OCI-LY3 (cell line): ENCODE measurements at regions not wholly inside any gene's neighbourhood (a gene's known extent, or its start where the extent isn't known, plus 50 kb on each side); places are given as distances from the start of the nearest gene placed in this dataset.

ENCODE experiments used
- H2AFZ ChIP-seq: fragments of 200-600, 300-600 bp; shearing (Covaris generic); 2 replicates; pipeline ENCODE4 v1.6.0; 2014; ENCODE audit warnings: antibody characterized with exemption, low read depth, low read length
- H3K27ac ChIP-seq: fragments of 200-600, 300-600 bp; sonication (generic); 2 replicates; pipeline ENCODE4 v1.5.1; 2014; ENCODE audit warnings: mild to moderate bottlenecking, low read length, moderate library complexity, mixed read lengths
- H3K27me3 ChIP-seq: fragments of 200-600, 300-600 bp; sonication (generic); 2 replicates; pipeline ENCODE4 v1.6.1; 2014; ENCODE audit warnings: low read depth, low read length, mixed read lengths
- H3K36me3 ChIP-seq: fragments of 200-600, 300-600 bp; sonication (generic); replicated peaks from 2 replicates; pipeline ENCODE3; 2014; ENCODE audit warnings: low read depth, low read length, mixed read lengths
- H3K4me1 ChIP-seq: fragments of 300-600, 200-600 bp; sonication (generic); 2 replicates; pipeline ENCODE4 v1.6.1; 2014; ENCODE audit warnings: low read length, mixed read lengths
- H3K4me2 ChIP-seq: fragments of 200-600, 300-600 bp; sonication (generic); 2 replicates; pipeline ENCODE4 v1.6.1; 2014; ENCODE audit warnings: low read length, mixed read lengths
- H3K4me3 ChIP-seq: fragments of 300-600, 200-600 bp; sonication (generic); 2 replicates; pipeline ENCODE4 v1.5.1; 2014; ENCODE audit warnings: antibody characterized with exemption, mild to moderate bottlenecking, low read length, moderate library complexity
- H3K79me2 ChIP-seq: fragments of 300-600, 200-600 bp; shearing (Covaris generic); 2 replicates; pipeline ENCODE4 v1.6.1; 2014; ENCODE audit warnings: mild to moderate bottlenecking, low read length, mixed read lengths
- H3K9ac ChIP-seq: fragments of 300-600, 200-600 bp; shearing (Covaris generic); 2 replicates; pipeline ENCODE4 v1.6.0; 2014; ENCODE audit warnings: mild to moderate bottlenecking, low read length, moderate library complexity
- H3K9me3 ChIP-seq: fragments of 200-600, 300-600 bp; shearing (Covaris generic); 2 replicates; pipeline ENCODE4 v1.6.1; 2014; ENCODE audit warnings: low read length, mixed read lengths; ENCODE audit not compliant: insufficient read depth
- H4K20me1 ChIP-seq: fragments of 200-600, 300-600 bp; sonication (generic); 2 replicates; pipeline ENCODE4 v1.6.1; 2016; ENCODE audit warnings: low read length, mixed read lengths; ENCODE audit not compliant: insufficient read depth
- CTCF ChIP-seq: fragments of 200-600, 300-600 bp; sonication (generic); IDR thresholded peaks from 2 replicates; pipeline ENCODE4 v1.5.1; 2014; ENCODE audit warnings: antibody characterized with exemption, low read length, low read depth
- EZH2phosphoT487 ChIP-seq: fragments of 200-600 bp; shearing (Covaris generic); IDR thresholded peaks from 2 replicates; pipeline ENCODE4 v1.6.1; 2018; ENCODE audit warnings: antibody characterized with exemption, mixed run types, low read depth

DNA sequence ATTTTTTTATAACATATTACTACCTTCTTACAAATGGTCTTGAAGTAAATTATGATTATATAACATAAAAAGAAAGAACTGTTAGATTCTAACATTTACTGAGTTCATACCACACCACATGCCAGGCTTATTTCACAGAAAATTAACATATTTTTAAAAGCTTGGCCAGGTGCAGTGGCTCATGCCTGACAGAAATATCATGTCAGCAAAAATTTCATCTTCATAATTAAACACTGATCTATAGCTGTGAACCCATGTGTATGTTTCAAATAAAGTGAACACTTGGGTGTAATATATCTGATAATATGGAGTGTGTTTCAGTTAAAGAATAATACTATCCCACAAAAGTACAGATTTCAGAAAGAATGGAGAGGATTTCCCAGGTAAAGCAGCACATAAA lies 296.5 kb downstream of the SI start:
- Histone ChIP-seq H3K9ac (no peak overlapping the region), H2AFZ (no peak overlapping the region), H3K4me2 (no peak overlapping the region), H4K20me1 (no peaks in the 10 kb centered on the region), H3K27me3 (no peaks in the 10 kb centered on the region), H3K4me3 (no peak overlapping the region), H3K36me3 (no peaks in the 10 kb centered on the region), H3K9me3 (no peaks in the 10 kb centered on the region), H3K4me1 (no peaks in the 10 kb centered on the region), H3K79me2 (no peaks in the 10 kb centered on the region), H3K27ac (no peak overlapping the region)
- TF ChIP-seq CTCF = no peak
- no peak for TF ChIP-seq EZH2phosphoT487

DNA sequence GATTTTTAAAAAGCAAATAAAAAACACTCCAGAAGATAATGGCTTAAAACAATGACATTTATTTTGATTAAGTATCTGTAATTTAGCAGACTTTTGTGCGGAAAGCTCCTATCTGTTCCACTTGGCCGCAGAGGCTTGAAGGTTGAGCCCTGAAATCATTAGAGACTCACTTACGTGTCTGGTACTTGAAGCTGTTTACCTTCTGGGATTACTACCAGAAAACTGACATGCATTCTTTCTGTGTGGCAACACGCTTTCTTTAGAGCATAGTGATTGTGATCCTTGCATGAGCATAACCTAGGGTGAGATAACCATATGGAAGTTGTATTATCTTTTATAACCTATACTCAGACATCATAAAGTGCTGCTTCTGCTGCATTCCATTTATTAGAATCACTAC lies 298.5 kb downstream of the SI start:
- Histone ChIP-seq H3K4me3 (no peak overlapping the region), H3K9me3 (no peaks in the 10 kb centered on the region), H3K79me2 (no peaks in the 10 kb centered on the region), H4K20me1 (no peaks in the 10 kb centered on the region), H3K36me3 (no peaks in the 10 kb centered on the region), H3K4me2 (no peak overlapping the region), H3K27ac (no peak overlapping the region), H3K4me1 (no peaks in the 10 kb centered on the region), H3K27me3 (no peaks in the 10 kb centered on the region), H2AFZ (no peak overlapping the region), H3K9ac (no peak overlapping the region)
- TF ChIP-seq CTCF = no peak

- no peaks in the 10 kb centered on the region for H3K9me3 ChIP-seq
- no peak overlapping the region for H3K9ac ChIP-seq
- no peaks in the 10 kb centered on the region for H3K79me2 ChIP-seq
- no peak overlapping the region for H3K4me2 ChIP-seq
- H2AFZ ChIP-seq = no peak overlapping the region; the same call in 1 of the 2 replicates
- no peak overlapping the region for H3K4me3 ChIP-seq
- TF ChIP-seq CTCF (no peak), EZH2phosphoT487 (no peak)
- H3K4me1 ChIP-seq = no peaks in the 10 kb centered on the region
- no peaks in the 10 kb centered on the region for H3K36me3 ChIP-seq
- no peaks in the 10 kb centered on the region for H4K20me1 ChIP-seq
- no peaks in the 10 kb centered on the region for H3K27me3 ChIP-seq
- no peak overlapping the region for H3K27ac ChIP-seq
Measured at GRCh38 chr3:164752812-164753211, 325.5 kb downstream of the SI start.

DNA sequence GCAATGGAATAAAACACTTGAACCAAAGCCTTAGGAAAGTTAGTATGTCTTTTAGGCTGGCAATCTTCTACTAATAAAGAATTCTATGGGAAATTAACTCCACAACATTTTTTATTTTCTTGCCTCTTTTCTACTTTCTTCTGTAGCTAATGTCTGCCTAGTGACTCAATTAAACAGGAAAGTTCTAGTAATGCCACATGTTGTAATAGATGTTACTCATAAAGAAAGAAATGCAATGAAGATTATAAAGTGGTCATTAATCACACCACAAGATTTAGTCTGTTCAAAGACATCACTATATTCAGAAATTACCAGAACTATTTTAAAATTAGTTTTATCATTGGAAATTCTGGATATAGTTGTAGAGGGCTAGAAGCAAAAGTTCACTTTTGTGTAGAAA lies 329.7 kb downstream of the SI start:
- H3K27me3 ChIP-seq = no peaks in the 10 kb centered on the region
- H3K79me2 ChIP-seq = no peaks in the 10 kb centered on the region
- H4K20me1 ChIP-seq = no peaks in the 10 kb centered on the region
- H3K36me3 ChIP-seq = no peaks in the 10 kb centered on the region
- H3K4me2 ChIP-seq = no peak overlapping the region
- H3K4me1 ChIP-seq = no peaks in the 10 kb centered on the region
- H3K4me3 ChIP-seq = no peak overlapping the region
- no peak overlapping the region for H3K27ac ChIP-seq
- TF ChIP-seq EZH2phosphoT487 (no peak), CTCF (no peak)
- no peak overlapping the region for H2AFZ ChIP-seq
- no peak overlapping the region for H3K9ac ChIP-seq
- no peaks in the 10 kb centered on the region for H3K9me3 ChIP-seq
